AG09309 (cell line): ENCODE measurements at regions not wholly inside any gene's neighbourhood (a gene's known extent, or its start where the extent isn't known, plus 50 kb on each side); places are given as distances from the start of the nearest gene placed in this dataset.

Source experiments
- DNase-seq: peaks from one replicate; pipeline ENCODE4 v3.0.0-alpha.2; 2010; ENCODE audit warnings: low read depth
- H3K4me3 ChIP-seq: 2 replicates; pipeline ENCODE4 v1.5.1; 2011; ENCODE audit warnings: mild to moderate bottlenecking, low read depth, low read length, moderate library complexity; ENCODE audit not compliant: control insufficient read depth
- TF ChIP-seq, protein P1 (sequence below): IDR thresholded peaks from 2 replicates; pipeline ENCODE4 v1.5.1; 2011; ENCODE audit warnings: mild to moderate bottlenecking, low read depth, low read length, inconsistent platforms; ENCODE audit not compliant: insufficient read depth, control insufficient read depth; ENCODE audit errors: missing control alignments

GRCh38 chr10:83835945-83836745, 303.2 kb upstream of the GHITM start:
- TF ChIP-seq, protein P1, sequence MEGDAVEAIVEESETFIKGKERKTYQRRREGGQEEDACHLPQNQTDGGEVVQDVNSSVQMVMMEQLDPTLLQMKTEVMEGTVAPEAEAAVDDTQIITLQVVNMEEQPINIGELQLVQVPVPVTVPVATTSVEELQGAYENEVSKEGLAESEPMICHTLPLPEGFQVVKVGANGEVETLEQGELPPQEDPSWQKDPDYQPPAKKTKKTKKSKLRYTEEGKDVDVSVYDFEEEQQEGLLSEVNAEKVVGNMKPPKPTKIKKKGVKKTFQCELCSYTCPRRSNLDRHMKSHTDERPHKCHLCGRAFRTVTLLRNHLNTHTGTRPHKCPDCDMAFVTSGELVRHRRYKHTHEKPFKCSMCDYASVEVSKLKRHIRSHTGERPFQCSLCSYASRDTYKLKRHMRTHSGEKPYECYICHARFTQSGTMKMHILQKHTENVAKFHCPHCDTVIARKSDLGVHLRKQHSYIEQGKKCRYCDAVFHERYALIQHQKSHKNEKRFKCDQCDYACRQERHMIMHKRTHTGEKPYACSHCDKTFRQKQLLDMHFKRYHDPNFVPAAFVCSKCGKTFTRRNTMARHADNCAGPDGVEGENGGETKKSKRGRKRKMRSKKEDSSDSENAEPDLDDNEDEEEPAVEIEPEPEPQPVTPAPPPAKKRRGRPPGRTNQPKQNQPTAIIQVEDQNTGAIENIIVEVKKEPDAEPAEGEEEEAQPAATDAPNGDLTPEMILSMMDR = no peak
- no peak for DNase-seq
- H3K4me3 ChIP-seq = no peak overlapping the region

DNA sequence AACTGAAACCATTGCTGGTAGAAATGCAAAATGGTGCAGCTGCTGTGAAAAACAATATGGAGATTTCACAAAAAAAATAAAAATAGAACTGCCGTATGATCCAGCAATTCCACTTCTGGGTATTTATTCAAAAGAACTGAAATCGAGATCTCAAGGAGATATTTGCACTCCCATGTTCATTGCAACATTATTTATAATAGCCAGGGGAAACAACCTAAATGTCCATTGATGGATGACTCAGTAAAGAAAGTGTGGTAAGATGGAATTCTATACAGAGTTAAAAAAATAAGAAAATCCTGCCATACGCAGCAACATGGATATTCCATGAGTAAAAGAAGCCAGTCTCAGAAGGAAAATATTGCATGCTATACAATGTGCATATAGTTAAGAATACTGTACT, 290.6 kb upstream of the GHITM start:
- TF ChIP-seq, protein P1 = no peak
- DNase-seq = no peak
- no peak overlapping the region for H3K4me3 ChIP-seq

DNA sequence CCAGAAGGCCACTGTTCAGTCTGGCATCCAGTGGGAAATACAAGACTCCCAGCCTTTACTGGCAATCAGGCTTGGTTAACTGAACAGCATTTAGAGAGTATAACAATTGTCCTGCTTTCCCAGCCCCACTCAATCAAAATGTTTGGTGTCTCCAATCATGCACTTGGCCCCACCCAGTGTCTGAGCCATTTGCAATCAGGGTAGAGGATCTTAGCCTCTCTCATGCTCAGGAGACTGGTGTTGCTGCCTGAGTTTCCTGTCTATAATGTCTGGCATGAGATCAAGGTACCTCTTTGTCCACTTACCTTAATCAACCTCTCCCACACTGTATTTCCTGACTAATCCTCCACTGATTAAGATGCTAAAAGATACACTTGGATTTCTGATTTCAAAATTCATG, 290.2 kb upstream of the GHITM start:
- no peak overlapping the region for H3K4me3 ChIP-seq
- TF ChIP-seq, protein P1 = no peak
- DNase-seq = no peak

GRCh38 chr10:83852146-83852545, 287.2 kb upstream of the GHITM start:
- no peak for DNase-seq
- TF ChIP-seq, protein P1 = no peak
- H3K4me3 ChIP-seq = no peak overlapping the region

DNA sequence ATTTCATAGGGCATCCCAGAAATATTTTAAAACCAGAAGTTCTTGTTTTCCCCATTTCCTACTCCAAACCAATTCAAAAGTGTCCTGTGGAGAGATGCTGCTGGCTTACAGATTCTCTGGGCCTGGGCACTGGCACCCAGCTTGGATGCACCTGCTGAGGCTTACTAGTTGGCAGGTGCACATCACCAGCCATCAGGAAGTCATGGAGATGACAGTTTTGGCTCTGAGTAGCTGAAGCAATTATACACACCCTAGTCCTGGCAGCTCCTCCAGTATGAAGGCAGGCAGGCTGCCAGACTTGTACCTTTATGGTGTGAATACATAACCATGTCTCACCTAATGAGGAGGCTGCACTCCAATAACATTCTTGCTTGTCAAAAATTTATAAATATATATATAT, 276.6 kb upstream of the GHITM start:
- H3K4me3 ChIP-seq = no peak overlapping the region
- DNase-seq = no peak
- TF ChIP-seq, protein P1 = no peak

- no peak overlapping the region for H3K4me3 ChIP-seq
- TF ChIP-seq, protein P1 = no peak
- no peak for DNase-seq
Measured at GRCh38 chr10:83863283-83863966, 275.9 kb upstream of the GHITM start.
